ENCODE measurements at regions not wholly inside any gene's neighbourhood (a gene's known extent, or its start where the extent isn't known, plus 50 kb on each side); places are given as distances from the start of the nearest gene placed in this dataset.

- Histone ChIP-seq H3K27me3 (ENCODE audit: insufficient read depth, poor library complexity, severe bottlenecking) (no peaks in the 10 kb centered on the region), H3K27ac (replicated peaks) (no peak overlapping the region)
Measured at GRCh38 chr3:24958910-24959447, 464.3 kb upstream of the THRB start.

GRCh38 chr3:24963762-24964625 is 464.1 kb upstream of the RARB start:
- TF ChIP-seq GABPA (IDR thresholded peaks at IDR 0.05; ENCODE audit: low read depth) = no peak
- TF ChIP-seq POLR2AphosphoS5 (IDR thresholded peaks at IDR 0.05; ENCODE audit: low read depth) = no peak
- TF ChIP-seq SPI1 (IDR thresholded peaks at IDR 0.05; ENCODE audit: borderline replicate concordance, low read depth) = no peak
- no peak for TF ChIP-seq REST (IDR thresholded peaks at IDR 0.05; ENCODE audit: insufficient replicate concordance, low read depth)
- TF ChIP-seq CTCF (IDR thresholded peaks at IDR 0.05; ENCODE audit: insufficient read depth, low read length) = no peak
- H3K27me3 ChIP-seq (ENCODE audit: insufficient read depth, poor library complexity, severe bottlenecking) = no peaks in the 10 kb centered on the region
- no peak for DNase-seq (ENCODE audit: low read depth in 1 of 2, low spot score in 1 of 2)
- no peak overlapping the region for H3K27ac ChIP-seq (replicated peaks)
- no peak overlapping the region for H3K4me3 ChIP-seq (replicated peaks; ENCODE audit: insufficient read depth, low read length)

More at GRCh38 chr3:24958910-24959447, 464.3 kb upstream of the THRB start:
- no peak for TF ChIP-seq CTCF (IDR thresholded peaks at IDR 0.05; ENCODE audit: insufficient read depth, low read length)
- DNase-seq (ENCODE audit: low read depth in 1 of 2, low spot score in 1 of 2) = no peak
- H3K4me3 ChIP-seq (replicated peaks; ENCODE audit: insufficient read depth, low read length) = no peak overlapping the region

GRCh38 chr3:24965706-24966385 is 462.2 kb upstream of the RARB start:
- H3K27me3 ChIP-seq (ENCODE audit: insufficient read depth, poor library complexity, severe bottlenecking) = no peaks in the 10 kb centered on the region
- no peak for TF ChIP-seq GABPA (IDR thresholded peaks at IDR 0.05; ENCODE audit: low read depth)
- TF ChIP-seq CTCF (IDR thresholded peaks at IDR 0.05; ENCODE audit: insufficient read depth, low read length) = no peak
- no peak for TF ChIP-seq SPI1 (IDR thresholded peaks at IDR 0.05; ENCODE audit: borderline replicate concordance, low read depth)
- TF ChIP-seq REST (IDR thresholded peaks at IDR 0.05; ENCODE audit: insufficient replicate concordance, low read depth) = no peak
- no peak for TF ChIP-seq POLR2AphosphoS5 (IDR thresholded peaks at IDR 0.05; ENCODE audit: low read depth)
- no peak overlapping the region for H3K4me3 ChIP-seq (replicated peaks; ENCODE audit: insufficient read depth, low read length)
- no peak overlapping the region for H3K27ac ChIP-seq (replicated peaks)
- DNase-seq (ENCODE audit: low read depth in 1 of 2, low spot score in 1 of 2) = no peak
